Neural cell (in vitro differentiated cells): ENCODE measurements at regions not wholly inside any gene's neighbourhood (a gene's known extent, or its start where the extent isn't known, plus 50 kb on each side); places are given as distances from the start of the nearest gene placed in this dataset.

ENCODE experiments used
- H2AFZ ChIP-seq: fragments of 200-600, 300-800 bp; sonication (generic), shearing (Covaris generic); 2 replicates; pipeline ENCODE4 v1.6.0; 2014; ENCODE audit warnings: low read depth, mild to moderate bottlenecking, antibody characterized with exemption, low read length, moderate library complexity
- H3F3A ChIP-seq: fragments of 200-600 bp; shearing (Covaris generic); 2 replicates; pipeline ENCODE4 v1.6.1; 2016; ENCODE audit warnings: mild to moderate bottlenecking, moderate library complexity, mixed read lengths, antibody characterized with exemption, low read length; ENCODE audit not compliant: insufficient read depth, poor library complexity, severe bottlenecking
- H3K27ac ChIP-seq: fragments of 200-600, 300-800 bp; sonication (generic), shearing (Covaris generic); 2 replicates; pipeline ENCODE4 v1.5.1; 2014; ENCODE audit warnings: mild to moderate bottlenecking, low read length, moderate library complexity
- H3K27me3 ChIP-seq: fragments of 300-800, 200-600 bp; sonication (generic), shearing (Covaris generic); 2 replicates; pipeline ENCODE4 v1.6.0; 2014; ENCODE audit warnings: mild to moderate bottlenecking, low read depth, low read length, moderate library complexity; ENCODE audit not compliant: insufficient read depth
- H3K36me3 ChIP-seq: fragments of 300-800, 200-600 bp; sonication (generic), shearing (Covaris generic); 2 replicates; pipeline ENCODE4 v1.5.1; 2014; ENCODE audit warnings: mild to moderate bottlenecking, antibody characterized with exemption, low read length, moderate library complexity; ENCODE audit not compliant: insufficient read depth
- H3K4me2 ChIP-seq: fragments of 300-800, 200-600 bp; sonication (generic), shearing (Covaris generic); 2 replicates; pipeline ENCODE4 v1.6.0; 2014; ENCODE audit warnings: mild to moderate bottlenecking, low read length
- H3K4me3 ChIP-seq: fragments of 300-800, 200-600 bp; sonication (generic), shearing (Covaris generic); 2 replicates; pipeline ENCODE4 v1.5.1; 2014; ENCODE audit warnings: mild to moderate bottlenecking, low read length, moderate library complexity
- H3K79me2 ChIP-seq: fragments of 200-600 bp; shearing (Covaris generic); replicated peaks from 2 replicates; pipeline ENCODE4 v1.6.0; 2014; ENCODE audit warnings: mild to moderate bottlenecking, low read length, moderate library complexity; ENCODE audit not compliant: insufficient read depth
- H3K9ac ChIP-seq: fragments of 300-800, 200-600 bp; sonication (generic), shearing (Covaris generic); 2 replicates; pipeline ENCODE4 v1.6.1; 2016; ENCODE audit warnings: mild to moderate bottlenecking, low read length, mixed read lengths
- H3K9me2 ChIP-seq: fragments of 200-600 bp; shearing (Covaris generic); 2 replicates; pipeline ENCODE4 v1.6.1; 2016; ENCODE audit warnings: mild to moderate bottlenecking, low read length, mixed read lengths; ENCODE audit not compliant: insufficient read depth
- H3K9me3 ChIP-seq: fragments of 200-600, 300-800 bp; sonication (generic), shearing (Covaris generic); 2 replicates; pipeline ENCODE4 v1.6.1; 2016; ENCODE audit warnings: mild to moderate bottlenecking, mixed run types, low read length, moderate library complexity, mixed read lengths
- H4K20me1 ChIP-seq: fragments of 200-600 bp; shearing (Covaris generic); 2 replicates; pipeline ENCODE4 v1.6.1; 2016; ENCODE audit warnings: mild to moderate bottlenecking, mixed run types; ENCODE audit not compliant: insufficient read depth
- EP300 ChIP-seq: fragments of 450-650 bp; conservative IDR thresholded peaks from 2 replicates; pipeline ENCODE4 v1.6.1; 2014; ENCODE audit warnings: antibody characterized with exemption, mild to moderate bottlenecking, moderate library complexity; ENCODE audit not compliant: poor library complexity, severe bottlenecking
- EZH2 ChIP-seq: fragments of 200-600, 300-800 bp; shearing (Covaris generic), sonication (generic); IDR thresholded peaks from 2 replicates; pipeline ENCODE4 v1.6.1; 2014; ENCODE audit warnings: antibody characterized with exemption, low read length, borderline replicate concordance, mild to moderate bottlenecking; ENCODE audit not compliant: insufficient read depth, poor library complexity, severe bottlenecking
- MXI1 ChIP-seq: fragments of 450-650 bp; conservative IDR thresholded peaks from 2 replicates; pipeline ENCODE4 v1.6.1; 2014; ENCODE audit warnings: antibody characterized with exemption, mild to moderate bottlenecking; ENCODE audit not compliant: poor library complexity, severe bottlenecking
- POLR2AphosphoS5 ChIP-seq: IDR thresholded peaks from 2 replicates; pipeline ENCODE4 v1.6.1; 2012
- REST ChIP-seq: IDR thresholded peaks from 2 replicates; pipeline ENCODE4 v1.6.1; 2012; ENCODE audit warnings: borderline replicate concordance
- SMC3 ChIP-seq: fragments of 450-650 bp; conservative IDR thresholded peaks from 2 replicates; pipeline ENCODE4 v1.6.1; 2014; ENCODE audit warnings: antibody characterized with exemption, mild to moderate bottlenecking, moderate library complexity; ENCODE audit not compliant: poor library complexity
- TAF1 ChIP-seq: IDR thresholded peaks from 2 replicates; pipeline ENCODE4 v1.6.1; 2012; ENCODE audit warnings: low read depth
- TF ChIP-seq, protein P1 (sequence below): fragments of 450-650 bp; IDR thresholded peaks from 2 replicates; pipeline ENCODE4 v1.5.1; 2014; ENCODE audit warnings: antibody characterized with exemption, mild to moderate bottlenecking, moderate library complexity; ENCODE audit not compliant: poor library complexity, severe bottlenecking

DNA sequence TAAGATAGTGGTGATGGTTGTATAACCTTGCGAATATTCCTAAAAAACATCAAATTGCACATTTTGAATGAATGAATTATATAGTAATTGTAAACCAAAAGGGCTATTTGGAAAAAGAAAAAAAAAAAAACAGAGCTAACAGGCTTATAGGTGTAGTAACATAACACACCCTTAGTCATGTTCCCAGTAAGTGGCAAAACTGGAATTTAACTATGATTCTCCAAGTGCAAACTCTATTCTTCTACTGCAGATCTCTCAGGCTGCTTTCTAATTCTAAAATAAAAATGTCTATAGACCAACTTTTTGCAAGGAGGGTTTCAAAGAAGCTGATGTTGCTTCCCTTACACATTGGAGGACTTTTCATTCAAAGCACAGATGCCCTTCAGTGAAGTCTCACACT, 293.2 kb upstream of the MON1B start:
- H3K36me3 ChIP-seq: no peaks in the 10 kb centered on the region
- H3K9me3 ChIP-seq: no peaks in the 10 kb centered on the region
- TF ChIP-seq EP300: no peak
- TF ChIP-seq EZH2: no peak
- TF ChIP-seq, protein P1, sequence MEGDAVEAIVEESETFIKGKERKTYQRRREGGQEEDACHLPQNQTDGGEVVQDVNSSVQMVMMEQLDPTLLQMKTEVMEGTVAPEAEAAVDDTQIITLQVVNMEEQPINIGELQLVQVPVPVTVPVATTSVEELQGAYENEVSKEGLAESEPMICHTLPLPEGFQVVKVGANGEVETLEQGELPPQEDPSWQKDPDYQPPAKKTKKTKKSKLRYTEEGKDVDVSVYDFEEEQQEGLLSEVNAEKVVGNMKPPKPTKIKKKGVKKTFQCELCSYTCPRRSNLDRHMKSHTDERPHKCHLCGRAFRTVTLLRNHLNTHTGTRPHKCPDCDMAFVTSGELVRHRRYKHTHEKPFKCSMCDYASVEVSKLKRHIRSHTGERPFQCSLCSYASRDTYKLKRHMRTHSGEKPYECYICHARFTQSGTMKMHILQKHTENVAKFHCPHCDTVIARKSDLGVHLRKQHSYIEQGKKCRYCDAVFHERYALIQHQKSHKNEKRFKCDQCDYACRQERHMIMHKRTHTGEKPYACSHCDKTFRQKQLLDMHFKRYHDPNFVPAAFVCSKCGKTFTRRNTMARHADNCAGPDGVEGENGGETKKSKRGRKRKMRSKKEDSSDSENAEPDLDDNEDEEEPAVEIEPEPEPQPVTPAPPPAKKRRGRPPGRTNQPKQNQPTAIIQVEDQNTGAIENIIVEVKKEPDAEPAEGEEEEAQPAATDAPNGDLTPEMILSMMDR: no peak
- H3K4me3 ChIP-seq: no peak overlapping the region
- no peak overlapping the region for H3K4me2 ChIP-seq
- no peaks in the 10 kb centered on the region for H3K79me2 ChIP-seq
- H3K9me2 ChIP-seq: no peaks in the 10 kb centered on the region
- no peaks in the 10 kb centered on the region for H4K20me1 ChIP-seq
- H2AFZ ChIP-seq: no peak overlapping the region
- no peak overlapping the region for H3K9ac ChIP-seq
- H3K27ac ChIP-seq: no peak overlapping the region
- no peaks in the 10 kb centered on the region for H3F3A ChIP-seq
- no peaks in the 10 kb centered on the region for H3K27me3 ChIP-seq

DNA sequence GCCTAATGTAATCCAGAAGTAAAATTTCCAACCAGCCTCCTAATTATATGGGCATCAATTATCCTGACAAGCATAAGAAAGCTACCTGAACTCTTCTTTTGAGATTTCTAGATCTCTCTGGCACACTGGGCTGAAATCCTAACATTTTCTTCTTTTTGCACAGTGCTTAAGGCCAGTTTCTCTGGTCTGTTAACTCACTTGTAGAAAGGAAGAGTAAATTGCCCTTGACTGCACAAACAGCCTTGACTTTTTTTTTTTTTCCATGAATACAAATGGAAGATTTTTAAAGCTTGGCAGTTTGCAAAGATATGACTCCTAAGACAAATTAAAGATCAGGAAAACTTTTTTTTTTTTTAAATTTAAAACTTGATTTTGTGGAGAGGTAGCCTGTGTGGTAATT, 291.2 kb upstream of the MON1B start:
- H3K9ac ChIP-seq: no peak overlapping the region
- no peak overlapping the region for H3K4me2 ChIP-seq
- TF ChIP-seq POLR2AphosphoS5 (no peak), SMC3 (no peak), REST (no peak), EZH2 (no peak), EP300 (no peak), TAF1 (no peak), MXI1 (no peak)
- TF ChIP-seq, protein P1: no peak
- H2AFZ ChIP-seq: no peak overlapping the region
- no peaks in the 10 kb centered on the region for H3K9me2 ChIP-seq
- no peak overlapping the region for H3K27ac ChIP-seq
- H3K9me3 ChIP-seq: no peaks in the 10 kb centered on the region
- no peaks in the 10 kb centered on the region for H3F3A ChIP-seq
- H3K4me3 ChIP-seq: no peak overlapping the region
- no peaks in the 10 kb centered on the region for H3K79me2 ChIP-seq
- H4K20me1 ChIP-seq: no peaks in the 10 kb centered on the region
- no peaks in the 10 kb centered on the region for H3K27me3 ChIP-seq
- H3K36me3 ChIP-seq: no peaks in the 10 kb centered on the region
